ENCODE measurements at regions not wholly inside any gene's neighbourhood (a gene's known extent, or its start where the extent isn't known, plus 50 kb on each side); places are given as distances from the start of the nearest gene placed in this dataset.

- no peak for TF ChIP-seq ZNF280C (tag by site-specific recombination; IDR thresholded peaks at IDR 0.05)
- no peak for TF ChIP-seq REST (tag by site-specific recombination; IDR thresholded peaks at IDR 0.05)
- TF ChIP-seq ZNF561 (tag by site-specific recombination; IDR thresholded peaks at IDR 0.05; ENCODE audit: borderline replicate concordance), result no peak
These were observed 229.7 kb upstream of the PIK3R1 start for GRCh38 chr5:67985686-67986387.

Data from HEK293 (cell line).